Chondrocyte (in vitro differentiated cells): ENCODE measurements at regions not wholly inside any gene's neighbourhood (a gene's known extent, or its start where the extent isn't known, plus 50 kb on each side); places are given as distances from the start of the nearest gene placed in this dataset.
A peak's percentile ranks its signal among the peaks of the same experiment; 100 is the strongest.

ENCODE experiments used
- DNase-seq: peaks from one replicate; pipeline ENCODE4 v3.0.0; 2021; ENCODE audit warnings: mixed read lengths, low spot score
- H3K27ac Mint-ChIP-seq: one replicate; pipeline ENCODE4 v1.8.0; 2021; ENCODE audit warnings: mild to moderate bottlenecking, moderate library complexity, mixed read lengths; ENCODE audit not compliant: unreplicated experiment
- H3K27me3 Mint-ChIP-seq: 2 replicates; pipeline ENCODE4 v1.8.0; 2021; ENCODE audit warnings: low read depth, mixed read lengths
- H3K36me3 Mint-ChIP-seq: 2 replicates; pipeline ENCODE4 v1.8.0; 2021; ENCODE audit warnings: low read depth, mixed read lengths
- H3K4me1 Mint-ChIP-seq: 2 replicates; pipeline ENCODE4 v1.8.0; 2021; ENCODE audit warnings: low read depth, mild to moderate bottlenecking, mixed read lengths
- H3K4me3 Mint-ChIP-seq: one replicate; pipeline ENCODE4 v1.8.0; 2021; ENCODE audit warnings: mild to moderate bottlenecking, moderate library complexity, mixed read lengths; ENCODE audit not compliant: unreplicated experiment
- H3K9me3 Mint-ChIP-seq: 2 replicates; pipeline ENCODE4 v1.8.0; 2021; ENCODE audit warnings: low read depth, mixed read lengths
- TF ChIP-seq, protein P1 (sequence below): fragments of 200-600 bp; sonication (generic); IDR thresholded peaks from 2 replicates; pipeline ENCODE4 v1.5.0; 2021; ENCODE audit warnings: antibody characterized with exemption, mild to moderate bottlenecking, moderate library complexity

DNA sequence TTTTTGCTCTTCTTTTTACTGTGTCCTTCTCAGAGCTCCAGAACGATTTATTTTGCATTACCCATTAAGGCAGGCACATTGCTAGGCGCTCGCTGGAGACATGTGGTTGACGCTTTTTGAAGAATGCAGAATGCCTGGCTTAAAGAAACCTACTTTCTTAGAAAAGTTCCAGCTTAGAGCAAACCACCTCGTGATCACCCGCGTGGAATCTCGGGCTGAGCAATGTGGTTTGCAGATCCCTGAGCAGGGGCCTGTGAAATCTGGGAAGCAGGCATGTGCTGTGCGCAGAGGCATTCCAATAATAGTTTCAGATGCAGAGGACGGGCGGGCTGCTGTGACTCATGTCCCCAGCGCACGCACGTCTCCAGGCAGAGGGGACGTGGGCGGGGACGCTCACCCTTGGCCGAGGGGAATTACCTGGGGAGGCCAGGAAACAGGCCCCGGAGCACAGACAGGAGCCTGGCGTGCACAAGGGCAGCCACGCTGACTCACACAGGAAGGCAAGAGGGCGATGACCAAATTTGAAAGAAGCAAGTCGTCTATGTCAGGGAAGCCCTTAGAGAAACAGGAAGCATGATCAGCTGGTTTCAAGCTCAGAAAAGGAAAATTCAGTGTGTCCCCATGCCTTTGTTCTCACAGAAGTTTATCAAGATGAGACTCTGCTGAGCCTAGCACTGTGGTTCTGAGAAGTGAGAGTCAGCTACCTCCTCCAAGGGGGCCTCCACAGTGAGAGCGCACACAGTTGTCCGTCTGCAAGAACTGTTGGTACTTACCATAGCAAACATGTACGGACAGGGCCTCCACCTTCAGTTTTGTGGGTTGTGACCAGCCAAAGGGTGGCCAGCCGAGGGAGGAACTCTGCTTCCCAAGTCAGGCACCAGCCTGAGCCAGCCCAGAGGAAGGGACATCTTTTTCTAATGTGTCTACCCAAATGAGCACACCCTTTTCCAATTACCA, 218.6 kb downstream of the PIK3R1 start:
- peak overlapping the region; percentile 98 for H3K27ac Mint-ChIP-seq
- peaks cover 4% of the 10 kb centered on the region for H3K9me3 Mint-ChIP-seq
- H3K36me3 Mint-ChIP-seq: peaks cover 4% of the 10 kb centered on the region
- peaks cover 30% of the 10 kb centered on the region for H3K4me1 Mint-ChIP-seq
- TF ChIP-seq, protein P1, sequence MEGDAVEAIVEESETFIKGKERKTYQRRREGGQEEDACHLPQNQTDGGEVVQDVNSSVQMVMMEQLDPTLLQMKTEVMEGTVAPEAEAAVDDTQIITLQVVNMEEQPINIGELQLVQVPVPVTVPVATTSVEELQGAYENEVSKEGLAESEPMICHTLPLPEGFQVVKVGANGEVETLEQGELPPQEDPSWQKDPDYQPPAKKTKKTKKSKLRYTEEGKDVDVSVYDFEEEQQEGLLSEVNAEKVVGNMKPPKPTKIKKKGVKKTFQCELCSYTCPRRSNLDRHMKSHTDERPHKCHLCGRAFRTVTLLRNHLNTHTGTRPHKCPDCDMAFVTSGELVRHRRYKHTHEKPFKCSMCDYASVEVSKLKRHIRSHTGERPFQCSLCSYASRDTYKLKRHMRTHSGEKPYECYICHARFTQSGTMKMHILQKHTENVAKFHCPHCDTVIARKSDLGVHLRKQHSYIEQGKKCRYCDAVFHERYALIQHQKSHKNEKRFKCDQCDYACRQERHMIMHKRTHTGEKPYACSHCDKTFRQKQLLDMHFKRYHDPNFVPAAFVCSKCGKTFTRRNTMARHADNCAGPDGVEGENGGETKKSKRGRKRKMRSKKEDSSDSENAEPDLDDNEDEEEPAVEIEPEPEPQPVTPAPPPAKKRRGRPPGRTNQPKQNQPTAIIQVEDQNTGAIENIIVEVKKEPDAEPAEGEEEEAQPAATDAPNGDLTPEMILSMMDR: no peak
- H3K27me3 Mint-ChIP-seq: no peaks in the 10 kb centered on the region
- H3K4me3 Mint-ChIP-seq: peak overlapping the region; percentile 26
- DNase-seq: peak; percentile 95

DNA sequence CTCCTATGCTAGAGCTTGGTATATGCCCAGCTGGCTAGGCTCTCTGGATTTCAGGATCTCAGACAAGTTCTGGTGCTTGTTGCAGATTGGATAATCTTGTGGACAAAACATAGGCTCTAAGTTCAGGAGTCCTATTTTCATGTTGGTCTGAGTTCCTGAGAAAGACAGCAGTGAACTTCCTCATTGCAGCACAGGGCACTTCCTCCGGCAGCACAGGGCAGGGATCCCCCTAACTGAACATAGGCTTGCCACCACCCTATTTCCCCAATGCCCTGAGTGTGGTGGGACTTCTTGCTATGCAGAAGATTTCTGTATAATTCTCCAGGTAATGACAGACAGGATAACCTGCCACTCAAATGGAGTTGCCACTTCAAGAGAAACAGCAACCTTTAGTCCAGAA, 220.1 kb downstream of the PIK3R1 start:
- TF ChIP-seq, protein P1: no peak
- no peaks in the 10 kb centered on the region for H3K27me3 Mint-ChIP-seq

DNA sequence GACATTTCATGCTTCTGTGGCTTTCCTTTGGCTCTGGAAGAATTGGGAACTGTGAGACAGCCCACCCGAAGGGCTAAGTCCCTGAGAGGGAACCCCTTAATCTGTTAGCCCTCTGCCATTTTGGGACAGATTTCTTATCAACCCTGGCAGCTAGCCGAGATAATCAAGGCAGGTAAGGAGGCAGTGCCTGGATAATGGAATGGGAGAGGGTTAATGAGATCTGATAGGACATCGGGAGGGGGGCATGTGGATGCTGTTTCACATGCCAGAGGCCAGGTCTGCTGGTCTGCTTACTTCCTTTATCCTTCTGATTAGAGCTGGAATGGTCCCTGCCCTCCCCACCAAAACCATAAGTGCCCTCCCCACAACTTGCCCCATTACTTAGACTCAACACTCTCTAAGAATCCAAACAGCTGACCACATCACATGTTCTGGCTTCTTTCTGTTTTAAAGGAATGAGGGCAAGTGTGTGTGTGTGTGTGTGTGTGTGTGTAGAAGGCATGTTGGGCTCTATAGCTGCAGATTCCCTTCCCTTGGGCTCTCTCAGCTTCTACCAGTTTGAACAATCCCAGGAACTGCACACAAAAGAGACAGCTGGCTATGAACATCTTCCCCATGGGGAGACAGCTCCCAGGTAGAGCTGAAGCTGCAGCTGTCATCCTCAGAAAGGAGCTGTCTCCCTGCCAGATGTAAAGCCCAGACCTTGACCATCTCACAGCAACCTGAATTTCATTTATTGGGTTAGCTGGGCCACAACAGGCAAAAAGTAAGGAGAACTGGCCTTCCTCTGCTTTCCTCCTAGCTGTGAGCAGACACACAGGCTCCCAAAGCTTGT, 221.3 kb downstream of the PIK3R1 start:
- Mint-ChIP-seq H3K9me3 (peaks cover 4% of the 10 kb centered on the region), H3K36me3 (peaks cover 4% of the 10 kb centered on the region), H3K27me3 (no peaks in the 10 kb centered on the region), H3K4me1 (peaks cover 32% of the 10 kb centered on the region), H3K27ac (no peak overlapping the region), H3K4me3 (no peak overlapping the region)
- TF ChIP-seq, protein P1: no peak
- DNase-seq: no peak

More for the DNA sequence above, 220.1 kb downstream of the PIK3R1 start:
- peaks cover 34% of the 10 kb centered on the region for H3K4me1 Mint-ChIP-seq
- peaks cover 4% of the 10 kb centered on the region for H3K36me3 Mint-ChIP-seq
- H3K4me3 Mint-ChIP-seq: no peak overlapping the region
- no peak overlapping the region for H3K27ac Mint-ChIP-seq
- no peak for DNase-seq
- peaks cover 4% of the 10 kb centered on the region for H3K9me3 Mint-ChIP-seq

DNA sequence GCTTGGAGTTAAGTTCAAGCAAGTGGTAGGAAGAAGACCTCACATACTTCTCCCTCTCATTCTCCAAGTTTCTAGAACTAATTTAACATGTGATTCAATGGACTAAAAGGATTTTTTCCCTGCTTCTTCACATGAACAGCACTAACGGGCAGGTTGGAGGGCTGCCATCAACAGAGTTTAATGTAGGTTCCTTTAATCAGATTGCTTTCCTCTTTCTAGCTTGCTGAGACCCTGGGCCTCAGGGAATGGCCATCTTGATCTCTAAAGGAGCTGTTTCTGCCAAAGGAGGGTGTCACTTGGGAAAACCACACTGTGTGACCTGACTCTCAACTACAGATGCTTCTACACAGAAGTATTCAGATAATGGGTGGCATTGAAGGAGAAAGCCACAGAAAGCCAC, 223.3 kb downstream of the PIK3R1 start:
- Mint-ChIP-seq H3K9me3 (peaks cover under 1% of the 10 kb centered on the region), H3K36me3 (peaks cover 1% of the 10 kb centered on the region), H3K27ac (no peak overlapping the region), H3K4me3 (no peak overlapping the region), H3K4me1 (peaks cover 20% of the 10 kb centered on the region), H3K27me3 (no peaks in the 10 kb centered on the region)
- TF ChIP-seq, protein P1: no peak
- DNase-seq: no peak

DNA sequence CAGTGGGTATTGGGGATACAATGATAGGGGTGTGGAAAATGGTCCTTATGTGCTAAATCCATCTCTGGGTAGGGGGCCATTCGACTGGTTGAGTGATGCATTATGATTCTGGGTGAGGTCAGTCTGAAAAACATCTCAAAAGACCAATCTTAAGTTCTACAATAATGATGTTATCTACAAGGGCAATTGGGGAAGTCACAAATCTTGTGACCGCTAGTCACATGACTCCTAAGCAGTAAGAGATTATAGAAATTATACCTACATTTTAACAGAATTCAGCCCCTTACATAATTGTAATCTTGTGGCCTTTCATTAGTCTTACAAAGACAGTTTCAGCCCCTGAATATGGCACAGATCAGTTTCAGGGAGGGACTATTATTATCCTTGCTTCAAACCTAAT, 224.7 kb downstream of the PIK3R1 start:
- Mint-ChIP-seq H3K4me1 (peaks cover 17% of the 10 kb centered on the region), H3K27ac (no peak overlapping the region), H3K27me3 (no peaks in the 10 kb centered on the region), H3K9me3 (no peaks in the 10 kb centered on the region), H3K4me3 (no peak overlapping the region), H3K36me3 (no peaks in the 10 kb centered on the region)
- no peak for DNase-seq
- TF ChIP-seq, protein P1: no peak
